Suppressor macrophage treated with lipopolysaccharide for 1 hour (primary cell): ENCODE measurements at regions not wholly inside any gene's neighbourhood (a gene's known extent, or its start where the extent isn't known, plus 50 kb on each side); places are given as distances from the start of the nearest gene placed in this dataset.

Experiments
- DNase-seq, 3 donors: peaks; one replicate each; pipeline ENCODE4 v3.0.0-alpha.2; 2020 to 2022

- DNase-seq: no peak
Measured at GRCh38 chr3:87041191-87041590, 50.2 kb upstream of the VGLL3 start.
